OCI-LY3 (cell line): ENCODE measurements at regions not wholly inside any gene's neighbourhood (a gene's known extent, or its start where the extent isn't known, plus 50 kb on each side); places are given as distances from the start of the nearest gene placed in this dataset.
"Not testable (repeated sequence)": the region's sequence is repeated elsewhere in the genome, so short reads cannot be mapped to it uniquely, and the experiment has no call there.

Experiments used
- H2AFZ ChIP-seq: fragments of 200-600, 300-600 bp; shearing (Covaris generic); 2 replicates; pipeline ENCODE4 v1.6.0; 2014; ENCODE audit warnings: antibody characterized with exemption, low read depth, low read length
- H3K27ac ChIP-seq: fragments of 200-600, 300-600 bp; sonication (generic); 2 replicates; pipeline ENCODE4 v1.5.1; 2014; ENCODE audit warnings: mild to moderate bottlenecking, low read length, moderate library complexity, mixed read lengths
- H3K27me3 ChIP-seq: fragments of 200-600, 300-600 bp; sonication (generic); 2 replicates; pipeline ENCODE4 v1.6.1; 2014; ENCODE audit warnings: low read depth, low read length, mixed read lengths
- H3K36me3 ChIP-seq: fragments of 200-600, 300-600 bp; sonication (generic); replicated peaks from 2 replicates; pipeline ENCODE3; 2014; ENCODE audit warnings: low read depth, low read length, mixed read lengths
- H3K4me1 ChIP-seq: fragments of 300-600, 200-600 bp; sonication (generic); 2 replicates; pipeline ENCODE4 v1.6.1; 2014; ENCODE audit warnings: low read length, mixed read lengths
- H3K4me2 ChIP-seq: fragments of 200-600, 300-600 bp; sonication (generic); 2 replicates; pipeline ENCODE4 v1.6.1; 2014; ENCODE audit warnings: low read length, mixed read lengths
- H3K4me3 ChIP-seq: fragments of 300-600, 200-600 bp; sonication (generic); 2 replicates; pipeline ENCODE4 v1.5.1; 2014; ENCODE audit warnings: antibody characterized with exemption, mild to moderate bottlenecking, low read length, moderate library complexity
- H3K79me2 ChIP-seq: fragments of 300-600, 200-600 bp; shearing (Covaris generic); 2 replicates; pipeline ENCODE4 v1.6.1; 2014; ENCODE audit warnings: mild to moderate bottlenecking, low read length, mixed read lengths
- H3K9ac ChIP-seq: fragments of 300-600, 200-600 bp; shearing (Covaris generic); 2 replicates; pipeline ENCODE4 v1.6.0; 2014; ENCODE audit warnings: mild to moderate bottlenecking, low read length, moderate library complexity
- H3K9me3 ChIP-seq: fragments of 200-600, 300-600 bp; shearing (Covaris generic); 2 replicates; pipeline ENCODE4 v1.6.1; 2014; ENCODE audit warnings: low read length, mixed read lengths; ENCODE audit not compliant: insufficient read depth
- H4K20me1 ChIP-seq: fragments of 200-600, 300-600 bp; sonication (generic); 2 replicates; pipeline ENCODE4 v1.6.1; 2016; ENCODE audit warnings: low read length, mixed read lengths; ENCODE audit not compliant: insufficient read depth
- CTCF ChIP-seq: fragments of 200-600, 300-600 bp; sonication (generic); IDR thresholded peaks from 2 replicates; pipeline ENCODE4 v1.5.1; 2014; ENCODE audit warnings: antibody characterized with exemption, low read length, low read depth
- EZH2phosphoT487 ChIP-seq: fragments of 200-600 bp; shearing (Covaris generic); IDR thresholded peaks from 2 replicates; pipeline ENCODE4 v1.6.1; 2018; ENCODE audit warnings: antibody characterized with exemption, mixed run types, low read depth

- Histone ChIP-seq H3K27ac (no peak overlapping the region), H4K20me1 (no peaks in the 10 kb centered on the region), H3K4me1 (peaks cover 31% of the 10 kb centered on the region), H3K4me2 (no peak overlapping the region), H3K4me3 (no peak overlapping the region), H2AFZ (no peak overlapping the region), H3K79me2 (no peaks in the 10 kb centered on the region), H3K9me3 (no peaks in the 10 kb centered on the region), H3K27me3 (no peaks in the 10 kb centered on the region), H3K9ac (no peak overlapping the region), H3K36me3 (no peaks in the 10 kb centered on the region)
- no peak for TF ChIP-seq EZH2phosphoT487
- no peak for TF ChIP-seq CTCF
Observed at GRCh38 chr4:105066401-105066800, 80.3 kb upstream of the TET2 start.

GRCh38 chr4:105067431-105067830 is 79.2 kb upstream of the TET2 start:
- H2AFZ ChIP-seq: no peak overlapping the region
- H3K27ac ChIP-seq: no peak overlapping the region
- H4K20me1 ChIP-seq: no peaks in the 10 kb centered on the region
- H3K27me3 ChIP-seq: no peaks in the 10 kb centered on the region
- H3K9me3 ChIP-seq: no peaks in the 10 kb centered on the region
- TF ChIP-seq CTCF (no peak), EZH2phosphoT487 (no peak)
- H3K79me2 ChIP-seq: no peaks in the 10 kb centered on the region
- H3K4me2 ChIP-seq: no peak overlapping the region
- H3K36me3 ChIP-seq: no peaks in the 10 kb centered on the region
- no peak overlapping the region for H3K4me3 ChIP-seq
- H3K9ac ChIP-seq: no peak overlapping the region
- peaks cover 22% of the 10 kb centered on the region for H3K4me1 ChIP-seq

GRCh38 chr4:105067946-105068345 is 78.7 kb upstream of the TET2 start:
- H3K9ac ChIP-seq: no peak overlapping the region
- no peak overlapping the region for H3K4me3 ChIP-seq
- TF ChIP-seq EZH2phosphoT487 (no peak), CTCF (no peak)
- H2AFZ ChIP-seq: no peak overlapping the region
- H3K36me3 ChIP-seq: no peaks in the 10 kb centered on the region
- H3K4me1 ChIP-seq: peaks cover 17% of the 10 kb centered on the region
- H3K79me2 ChIP-seq: no peaks in the 10 kb centered on the region
- H4K20me1 ChIP-seq: no peaks in the 10 kb centered on the region
- H3K9me3 ChIP-seq: no peaks in the 10 kb centered on the region
- H3K27me3 ChIP-seq: no peaks in the 10 kb centered on the region
- no peak overlapping the region for H3K4me2 ChIP-seq
- no peak overlapping the region for H3K27ac ChIP-seq

- Histone ChIP-seq H4K20me1 (no peaks in the 10 kb centered on the region), H3K4me1 (peaks cover 11% of the 10 kb centered on the region), H3K79me2 (no peaks in the 10 kb centered on the region), H2AFZ (no peak overlapping the region), H3K9me3 (no peaks in the 10 kb centered on the region), H3K9ac (no peak overlapping the region), H3K36me3 (no peaks in the 10 kb centered on the region), H3K27me3 (no peaks in the 10 kb centered on the region), H3K4me3 (no peak overlapping the region), H3K4me2 (no peak overlapping the region), H3K27ac (no peak overlapping the region)
- TF ChIP-seq CTCF: no peak
- no peak for TF ChIP-seq EZH2phosphoT487
Observed at GRCh38 chr4:105068516-105068915, 78.2 kb upstream of the TET2 start.

GRCh38 chr4:105072095-105072494 is 74.6 kb upstream of the TET2 start:
- H3K9ac ChIP-seq, H4K20me1 ChIP-seq, H3K36me3 ChIP-seq, H3K4me2 ChIP-seq, H2AFZ ChIP-seq, H3K27ac ChIP-seq, H3K4me3 ChIP-seq, H3K9me3 ChIP-seq, H3K27me3 ChIP-seq, H3K79me2 ChIP-seq: not testable (repeated sequence)
- peaks cover 20% of the 10 kb centered on the region for H3K4me1 ChIP-seq
